ENCODE measurements at regions not wholly inside any gene's neighbourhood (a gene's known extent, or its start where the extent isn't known, plus 50 kb on each side); places are given as distances from the start of the nearest gene placed in this dataset.

DNA sequence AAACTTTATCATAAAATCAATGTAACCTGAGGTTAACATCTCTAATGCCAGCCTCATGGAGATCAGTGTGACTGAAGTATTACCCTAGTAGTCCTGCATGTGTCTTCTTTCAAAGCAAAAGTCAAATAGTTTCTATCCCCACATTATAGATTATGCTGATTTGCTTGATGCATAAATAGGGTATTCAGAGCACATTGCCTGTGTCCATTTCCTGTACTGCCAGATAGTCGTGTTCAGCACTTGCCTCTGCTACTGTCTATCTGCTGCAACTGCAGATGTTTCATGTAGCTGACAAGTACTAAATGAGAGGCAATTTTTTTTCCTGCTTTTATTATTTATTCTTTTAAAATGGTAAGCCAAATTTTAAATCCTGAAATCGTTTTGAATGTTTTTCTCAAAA is 348.7 kb downstream of the CHRM3 start:
- Histone ChIP-seq H3K4ac (replicated peaks; ENCODE audit: insufficient read length, low read depth, low read length) (no peak overlapping the region), H4K91ac (replicated peaks; ENCODE audit: insufficient read length, low read length) (no peak overlapping the region), H4K5ac (ENCODE audit: insufficient read length, low read depth, low read length) (no peak overlapping the region), H3K18ac (ENCODE audit: extremely low read depth, low read length) (no peak overlapping the region), H3K79me2 (ENCODE audit: control insufficient read depth in 1 of 2, insufficient read depth in 2 of 2, low read length in 2 of 2) (no peaks in the 10 kb centered on the region), H2BK120ac (replicated peaks; ENCODE audit: low read depth, low read length) (no peak overlapping the region), H3K56ac (replicated peaks; ENCODE audit: insufficient read length, low read depth, low read length) (no peak overlapping the region), H4K20me1 (replicated peaks in 1 of 2; ENCODE audit: control insufficient read depth in 1 of 2, insufficient read depth in 2 of 2, low read length in 2 of 2) (no peaks in the 10 kb centered on the region), H2BK12ac (ENCODE audit: low read depth, low read length) (no peak overlapping the region), H2AK5ac (ENCODE audit: low read depth, low read length) (no peak overlapping the region), H2BK20ac (ENCODE audit: low read length) (no peak overlapping the region), H3K9ac (replicated peaks in 1 of 4; ENCODE audit: extremely low read depth in 1 of 4, low read depth in 3 of 4, low read length in 3 of 4) (no peak overlapping the region), H3K23me2 (ENCODE audit: low read depth, low read length) (no peaks in the 10 kb centered on the region), H3K79me1 (ENCODE audit: low read depth, low read length) (no peaks in the 10 kb centered on the region), H3K27me3 (replicated peaks in 1 of 4; ENCODE audit: control insufficient read depth in 3 of 4, extremely low read depth in 1 of 4, insufficient read depth in 3 of 4, low read length in 3 of 4) (peaks cover 0 to 1% (median 0%) of the 10 kb centered on the region in 4 experiments; a peak in 1 of 7 replicates), H2BK15ac (ENCODE audit: low read length) (no peak overlapping the region), H3K14ac (ENCODE audit: insufficient read length) (no peak overlapping the region), H3K27ac (ENCODE audit: low read depth, low read length) (no peak overlapping the region), H3K4me2 (ENCODE audit: insufficient read depth in 1 of 2, low read depth in 2 of 2, low read length in 2 of 2) (no peak overlapping the region), H4K8ac (ENCODE audit: extremely low read depth, insufficient read depth, low read length) (no peak overlapping the region), H3K36me3 (ENCODE audit: control insufficient read depth in 2 of 4, insufficient read depth in 4 of 4, low read length in 3 of 4) (no peaks in the 10 kb centered on the region), H3K23ac (ENCODE audit: insufficient read length) (no peak overlapping the region), H2AFZ (ENCODE audit: low read length) (no peak overlapping the region), H3K9me3 (ENCODE audit: insufficient read depth in 2 of 2, low read depth in 1 of 2, low read length in 1 of 2) (no peaks in the 10 kb centered on the region), H3K4me1 (replicated peaks in 1 of 4; ENCODE audit: control insufficient read depth in 3 of 4, insufficient read depth in 4 of 4, low read length in 3 of 4) (no peaks in the 10 kb centered on the region), H3K4me3 (ENCODE audit: extremely low read depth in 1 of 4, insufficient read depth in 2 of 4, low read depth in 3 of 4, low read length in 4 of 4) (no peak overlapping the region), H2BK5ac (ENCODE audit: low read depth, low read length) (no peak overlapping the region)
- FAIRE-seq: no peak
- POLR2A ChIA-PET (ENCODE audit: partially characterized antibody): no interaction called here
- 80% methylated on average over 2 of the region's 2 CpGs; no CpG with 5 or more reads in 1 of the 2 experiments for WGBS, 2 experiments (ENCODE audit: extremely low coverage in 1 of 2, insufficient coverage in 1 of 2, insufficient read length in 1 of 2, insufficient replicate concordance in 2 of 2, low coverage in 1 of 2, low lambda C conversion rate in 2 of 2, missing lambda C conversion rate in 1 of 2)
- CTCF ChIA-PET (ENCODE audit: partially characterized antibody): interaction anchor here (1.0 kb wide), 1 partner anchor 83 kb away, joined by 3 read pairs; no protein-coding TSS in a partner anchor
- no peak for DNase-seq (ENCODE audit: low read depth in 1 of 2, low spot score in 2 of 2)
- TF ChIP-seq FOSL1 (IDR thresholded peaks at IDR 0.05; ENCODE audit: insufficient read depth, low read depth, low read length) (no peak), SIRT6 (IDR thresholded peaks at IDR 0.05; ENCODE audit: low read length) (no peak), SUZ12 (IDR thresholded peaks at IDR 0.05; ENCODE audit: low read length) (no peak), CEBPB (IDR thresholded peaks at IDR 0.05; ENCODE audit: low read depth, low read length) (no peak)

Data from H1 (cell line).